ENCODE measurements at regions not wholly inside any gene's neighbourhood (a gene's known extent, or its start where the extent isn't known, plus 50 kb on each side); places are given as distances from the start of the nearest gene placed in this dataset.

- TF ChIP-seq EZH2 (IDR thresholded peaks at IDR 0.05) (no peak), CTCF (IDR thresholded peaks at IDR 0.05) (no peak)
These were observed 55.4 kb upstream of the PPP1CB start for GRCh38 chr2:28696261-28696660.

Measured in neural progenitor cell (in vitro differentiated cells).